K562 (cell line): ENCODE measurements at regions not wholly inside any gene's neighbourhood (a gene's known extent, or its start where the extent isn't known, plus 50 kb on each side); places are given as distances from the start of the nearest gene placed in this dataset.

ENCODE experiments used
- EP300 ChIP-seq: IDR thresholded peaks from 2 replicates; pipeline ENCODE4 v1.6.1; 2012; ENCODE audit warnings: low read length, improper control_type of control experiment
- GABPA ChIP-seq: fragments of 200-800 bp; sonication (Bioruptor generic); conservative IDR thresholded peaks from 2 replicates; pipeline ENCODE4 v1.6.1; 2016; ENCODE audit warnings: low read depth, missing genetic modification characterization, missing compliant biosample characterization
- MLX ChIP-seq, 2 experiments: fragments of 450-650 bp in 1 of 2; sonication (generic) in 1 of 2; formaldehyde crosslinking; conservative IDR thresholded peaks; 2 replicates each; pipeline versions ENCODE4 v1.4.0 to v1.8.1; 2020 to 2022; ENCODE audit warnings: mild to moderate bottlenecking in 1 of 2, missing genetic modification reagents in 1 of 2
- TF ChIP-seq, protein P1 (sequence below): fragments of 450-650 bp; IDR thresholded peaks from 2 replicates; pipeline ENCODE4 v1.6.1; 2018; ENCODE audit not compliant: partially characterized antibody
- TF ChIP-seq, protein P2 (sequence below): fragments of 450-650 bp; IDR thresholded peaks from 2 replicates; pipeline ENCODE4 v1.7.1; 2018; ENCODE audit warnings: mild to moderate bottlenecking, low read depth; ENCODE audit not compliant: partially characterized antibody

GRCh38 chr19:28615546-28615916 lies 597.4 kb downstream of the UQCRFS1 start:
- TF ChIP-seq, protein P1, sequence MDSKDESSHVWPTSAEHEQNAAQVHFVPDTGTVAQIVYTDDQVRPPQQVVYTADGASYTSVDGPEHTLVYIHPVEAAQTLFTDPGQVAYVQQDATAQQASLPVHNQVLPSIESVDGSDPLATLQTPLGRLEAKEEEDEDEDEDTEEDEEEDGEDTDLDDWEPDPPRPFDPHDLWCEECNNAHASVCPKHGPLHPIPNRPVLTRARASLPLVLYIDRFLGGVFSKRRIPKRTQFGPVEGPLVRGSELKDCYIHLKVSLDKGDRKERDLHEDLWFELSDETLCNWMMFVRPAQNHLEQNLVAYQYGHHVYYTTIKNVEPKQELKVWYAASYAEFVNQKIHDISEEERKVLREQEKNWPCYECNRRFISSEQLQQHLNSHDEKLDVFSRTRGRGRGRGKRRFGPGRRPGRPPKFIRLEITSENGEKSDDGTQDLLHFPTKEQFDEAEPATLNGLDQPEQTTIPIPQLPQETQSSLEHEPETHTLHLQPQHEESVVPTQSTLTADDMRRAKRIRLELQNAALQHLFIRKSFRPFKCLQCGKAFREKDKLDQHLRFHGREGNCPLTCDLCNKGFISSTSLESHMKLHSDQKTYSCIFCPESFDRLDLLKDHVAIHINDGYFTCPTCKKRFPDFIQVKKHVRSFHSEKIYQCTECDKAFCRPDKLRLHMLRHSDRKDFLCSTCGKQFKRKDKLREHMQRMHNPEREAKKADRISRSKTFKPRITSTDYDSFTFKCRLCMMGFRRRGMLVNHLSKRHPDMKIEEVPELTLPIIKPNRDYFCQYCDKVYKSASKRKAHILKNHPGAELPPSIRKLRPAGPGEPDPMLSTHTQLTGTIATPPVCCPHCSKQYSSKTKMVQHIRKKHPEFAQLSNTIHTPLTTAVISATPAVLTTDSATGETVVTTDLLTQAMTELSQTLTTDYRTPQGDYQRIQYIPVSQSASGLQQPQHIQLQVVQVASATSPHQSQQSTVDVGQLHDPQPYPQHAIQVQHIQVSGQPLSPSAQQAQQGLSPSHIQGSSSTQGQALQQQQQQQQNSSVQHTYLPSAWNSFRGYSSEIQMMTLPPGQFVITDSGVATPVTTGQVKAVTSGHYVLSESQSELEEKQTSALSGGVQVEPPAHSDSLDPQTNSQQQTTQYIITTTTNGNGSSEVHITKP: no peak
- TF ChIP-seq, protein P2, sequence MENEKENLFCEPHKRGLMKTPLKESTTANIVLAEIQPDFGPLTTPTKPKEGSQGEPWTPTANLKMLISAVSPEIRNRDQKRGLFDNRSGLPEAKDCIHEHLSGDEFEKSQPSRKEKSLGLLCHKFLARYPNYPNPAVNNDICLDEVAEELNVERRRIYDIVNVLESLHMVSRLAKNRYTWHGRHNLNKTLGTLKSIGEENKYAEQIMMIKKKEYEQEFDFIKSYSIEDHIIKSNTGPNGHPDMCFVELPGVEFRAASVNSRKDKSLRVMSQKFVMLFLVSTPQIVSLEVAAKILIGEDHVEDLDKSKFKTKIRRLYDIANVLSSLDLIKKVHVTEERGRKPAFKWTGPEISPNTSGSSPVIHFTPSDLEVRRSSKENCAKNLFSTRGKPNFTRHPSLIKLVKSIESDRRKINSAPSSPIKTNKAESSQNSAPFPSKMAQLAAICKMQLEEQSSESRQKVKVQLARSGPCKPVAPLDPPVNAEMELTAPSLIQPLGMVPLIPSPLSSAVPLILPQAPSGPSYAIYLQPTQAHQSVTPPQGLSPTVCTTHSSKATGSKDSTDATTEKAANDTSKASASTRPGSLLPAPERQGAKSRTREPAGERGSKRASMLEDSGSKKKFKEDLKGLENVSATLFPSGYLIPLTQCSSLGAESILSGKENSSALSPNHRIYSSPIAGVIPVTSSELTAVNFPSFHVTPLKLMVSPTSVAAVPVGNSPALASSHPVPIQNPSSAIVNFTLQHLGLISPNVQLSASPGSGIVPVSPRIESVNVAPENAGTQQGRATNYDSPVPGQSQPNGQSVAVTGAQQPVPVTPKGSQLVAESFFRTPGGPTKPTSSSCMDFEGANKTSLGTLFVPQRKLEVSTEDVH: no peak
- TF ChIP-seq GABPA (tag) (no peak), EP300 (no peak), MLX (CRISPR knock-in tag; conservative IDR thresholded peaks at IDR 0.05) (no peak)
